ENCODE measurements at regions not wholly inside any gene's neighbourhood (a gene's known extent, or its start where the extent isn't known, plus 50 kb on each side); places are given as distances from the start of the nearest gene placed in this dataset.
"Not testable (repeated sequence)": the region's sequence is repeated elsewhere in the genome, so short reads cannot be mapped to it uniquely, and the experiment has no call there.

- FAIRE-seq = no peak
Observed at GRCh38 chr16:8183176-8184099, 406.9 kb downstream of the TMEM114 start.

GRCh38 chr16:8182761-8183160 is 407.6 kb downstream of the TMEM114 start:
- FAIRE-seq = no peak

- no peak for FAIRE-seq
Observed at GRCh38 chr16:8179615-8180014, 410.7 kb downstream of the TMEM114 start.

- no peak for FAIRE-seq
Observed at GRCh38 chr16:8178271-8178670, 412.0 kb downstream of the TMEM114 start.

GRCh38 chr16:8175411-8175810 is 414.9 kb downstream of the TMEM114 start:
- FAIRE-seq = no peak

GRCh38 chr16:8173111-8173644 is 417.1 kb downstream of the TMEM114 start:
- no peak for FAIRE-seq

GRCh38 chr16:8172551-8172950 is 417.8 kb downstream of the TMEM114 start:
- FAIRE-seq = no peak

GRCh38 chr16:8168016-8168415 is 422.3 kb downstream of the TMEM114 start:
- FAIRE-seq = no peak

- FAIRE-seq = no peak
Observed at GRCh38 chr16:8167436-8167835, 422.9 kb downstream of the TMEM114 start.

GRCh38 chr16:8158051-8158450 is 432.3 kb downstream of the TMEM114 start:
- no peak for FAIRE-seq

- no peak for FAIRE-seq
Observed at GRCh38 chr16:8155275-8155674, 435.0 kb downstream of the TMEM114 start.

GRCh38 chr16:8146256-8147012 is 443.9 kb downstream of the TMEM114 start:
- FAIRE-seq = no peak

- no peak for FAIRE-seq
Observed at GRCh38 chr16:8138666-8139065, 451.6 kb downstream of the TMEM114 start.

GRCh38 chr16:8137606-8138005 is 452.7 kb downstream of the TMEM114 start:
- FAIRE-seq = no peak

GRCh38 chr16:8130197-8130596 is 460.1 kb downstream of the TMEM114 start:
- FAIRE-seq = no peak

- no peak for FAIRE-seq
Observed at GRCh38 chr16:8127070-8127469, 463.2 kb downstream of the TMEM114 start.

- FAIRE-seq = no peak
Observed at GRCh38 chr16:8126313-8126712, 464.0 kb downstream of the TMEM114 start.

GRCh38 chr16:8120001-8120400 is 470.3 kb downstream of the TMEM114 start:
- FAIRE-seq = no peak

- FAIRE-seq = no peak
Observed at GRCh38 chr16:8115814-8116213, 474.5 kb downstream of the TMEM114 start.

- FAIRE-seq = not testable (repeated sequence)
Observed at GRCh38 chr16:8114941-8115340, 475.4 kb downstream of the TMEM114 start.

- no peak for FAIRE-seq
Observed at GRCh38 chr16:8113843-8114242, 476.5 kb downstream of the TMEM114 start.

- no peak for FAIRE-seq
Observed at GRCh38 chr16:8110572-8111514, 479.5 kb downstream of the TMEM114 start.
